Neural cell (in vitro differentiated cells): ENCODE measurements at regions not wholly inside any gene's neighbourhood (a gene's known extent, or its start where the extent isn't known, plus 50 kb on each side); places are given as distances from the start of the nearest gene placed in this dataset.

Experiments used
- H2AFZ ChIP-seq: fragments of 200-600, 300-800 bp; sonication (generic), shearing (Covaris generic); 2 replicates; pipeline ENCODE4 v1.6.0; 2014; ENCODE audit warnings: low read depth, mild to moderate bottlenecking, antibody characterized with exemption, low read length, moderate library complexity
- H3F3A ChIP-seq: fragments of 200-600 bp; shearing (Covaris generic); 2 replicates; pipeline ENCODE4 v1.6.1; 2016; ENCODE audit warnings: mild to moderate bottlenecking, moderate library complexity, mixed read lengths, antibody characterized with exemption, low read length; ENCODE audit not compliant: insufficient read depth, poor library complexity, severe bottlenecking
- H3K27ac ChIP-seq: fragments of 200-600, 300-800 bp; sonication (generic), shearing (Covaris generic); 2 replicates; pipeline ENCODE4 v1.5.1; 2014; ENCODE audit warnings: mild to moderate bottlenecking, low read length, moderate library complexity
- H3K27me3 ChIP-seq: fragments of 300-800, 200-600 bp; sonication (generic), shearing (Covaris generic); 2 replicates; pipeline ENCODE4 v1.6.0; 2014; ENCODE audit warnings: mild to moderate bottlenecking, low read depth, low read length, moderate library complexity; ENCODE audit not compliant: insufficient read depth
- H3K36me3 ChIP-seq: fragments of 300-800, 200-600 bp; sonication (generic), shearing (Covaris generic); 2 replicates; pipeline ENCODE4 v1.5.1; 2014; ENCODE audit warnings: mild to moderate bottlenecking, antibody characterized with exemption, low read length, moderate library complexity; ENCODE audit not compliant: insufficient read depth
- H3K4me2 ChIP-seq: fragments of 300-800, 200-600 bp; sonication (generic), shearing (Covaris generic); 2 replicates; pipeline ENCODE4 v1.6.0; 2014; ENCODE audit warnings: mild to moderate bottlenecking, low read length
- H3K4me3 ChIP-seq: fragments of 300-800, 200-600 bp; sonication (generic), shearing (Covaris generic); 2 replicates; pipeline ENCODE4 v1.5.1; 2014; ENCODE audit warnings: mild to moderate bottlenecking, low read length, moderate library complexity
- H3K79me2 ChIP-seq: fragments of 200-600 bp; shearing (Covaris generic); replicated peaks from 2 replicates; pipeline ENCODE4 v1.6.0; 2014; ENCODE audit warnings: mild to moderate bottlenecking, low read length, moderate library complexity; ENCODE audit not compliant: insufficient read depth
- H3K9ac ChIP-seq: fragments of 300-800, 200-600 bp; sonication (generic), shearing (Covaris generic); 2 replicates; pipeline ENCODE4 v1.6.1; 2016; ENCODE audit warnings: mild to moderate bottlenecking, low read length, mixed read lengths
- H3K9me2 ChIP-seq: fragments of 200-600 bp; shearing (Covaris generic); 2 replicates; pipeline ENCODE4 v1.6.1; 2016; ENCODE audit warnings: mild to moderate bottlenecking, low read length, mixed read lengths; ENCODE audit not compliant: insufficient read depth
- H3K9me3 ChIP-seq: fragments of 200-600, 300-800 bp; sonication (generic), shearing (Covaris generic); 2 replicates; pipeline ENCODE4 v1.6.1; 2016; ENCODE audit warnings: mild to moderate bottlenecking, mixed run types, low read length, moderate library complexity, mixed read lengths
- H4K20me1 ChIP-seq: fragments of 200-600 bp; shearing (Covaris generic); 2 replicates; pipeline ENCODE4 v1.6.1; 2016; ENCODE audit warnings: mild to moderate bottlenecking, mixed run types; ENCODE audit not compliant: insufficient read depth
- EP300 ChIP-seq: fragments of 450-650 bp; conservative IDR thresholded peaks from 2 replicates; pipeline ENCODE4 v1.6.1; 2014; ENCODE audit warnings: antibody characterized with exemption, mild to moderate bottlenecking, moderate library complexity; ENCODE audit not compliant: poor library complexity, severe bottlenecking
- EZH2 ChIP-seq: fragments of 200-600, 300-800 bp; shearing (Covaris generic), sonication (generic); IDR thresholded peaks from 2 replicates; pipeline ENCODE4 v1.6.1; 2014; ENCODE audit warnings: antibody characterized with exemption, low read length, borderline replicate concordance, mild to moderate bottlenecking; ENCODE audit not compliant: insufficient read depth, poor library complexity, severe bottlenecking
- MXI1 ChIP-seq: fragments of 450-650 bp; conservative IDR thresholded peaks from 2 replicates; pipeline ENCODE4 v1.6.1; 2014; ENCODE audit warnings: antibody characterized with exemption, mild to moderate bottlenecking; ENCODE audit not compliant: poor library complexity, severe bottlenecking
- POLR2AphosphoS5 ChIP-seq: IDR thresholded peaks from 2 replicates; pipeline ENCODE4 v1.6.1; 2012
- RAD21 ChIP-seq: fragments of 450-650 bp; conservative IDR thresholded peaks from 2 replicates; pipeline ENCODE4 v1.6.1; 2014; ENCODE audit warnings: antibody characterized with exemption, mild to moderate bottlenecking, moderate library complexity
- SMC3 ChIP-seq: fragments of 450-650 bp; conservative IDR thresholded peaks from 2 replicates; pipeline ENCODE4 v1.6.1; 2014; ENCODE audit warnings: antibody characterized with exemption, mild to moderate bottlenecking, moderate library complexity; ENCODE audit not compliant: poor library complexity
- TAF1 ChIP-seq: IDR thresholded peaks from 2 replicates; pipeline ENCODE4 v1.6.1; 2012; ENCODE audit warnings: low read depth
- TF ChIP-seq, protein P1 (sequence below): fragments of 450-650 bp; IDR thresholded peaks from 2 replicates; pipeline ENCODE4 v1.5.1; 2014; ENCODE audit warnings: antibody characterized with exemption, mild to moderate bottlenecking, moderate library complexity; ENCODE audit not compliant: poor library complexity, severe bottlenecking
- TF ChIP-seq, protein P2 (sequence below): IDR thresholded peaks from 2 replicates; pipeline ENCODE4 v1.6.1; 2012; ENCODE audit warnings: borderline replicate concordance

- Histone ChIP-seq H3K4me2 (no peak overlapping the region), H3K9ac (no peak overlapping the region)
Observed at GRCh38 chr1:36717431-36717830, 234.7 kb upstream of the CSF3R start.

GRCh38 chr1:36715797-36716196 is 233.1 kb upstream of the CSF3R start:
- Histone ChIP-seq H3K9ac (no peak overlapping the region), H4K20me1 (no peaks in the 10 kb centered on the region), H3K9me3 (no peaks in the 10 kb centered on the region), H3K79me2 (no peaks in the 10 kb centered on the region), H3K4me2 (no peak overlapping the region), H3F3A (no peaks in the 10 kb centered on the region), H3K27ac (no peak overlapping the region), H3K36me3 (no peaks in the 10 kb centered on the region), H3K27me3 (no peaks in the 10 kb centered on the region), H3K4me3 (no peak overlapping the region), H2AFZ (no peak overlapping the region), H3K9me2 (no peaks in the 10 kb centered on the region)
- TF ChIP-seq POLR2AphosphoS5 (no peak), MXI1 (no peak), SMC3 (no peak), EZH2 (no peak), TAF1 (no peak), EP300 (no peak), RAD21 (no peak)
- TF ChIP-seq, protein P1, sequence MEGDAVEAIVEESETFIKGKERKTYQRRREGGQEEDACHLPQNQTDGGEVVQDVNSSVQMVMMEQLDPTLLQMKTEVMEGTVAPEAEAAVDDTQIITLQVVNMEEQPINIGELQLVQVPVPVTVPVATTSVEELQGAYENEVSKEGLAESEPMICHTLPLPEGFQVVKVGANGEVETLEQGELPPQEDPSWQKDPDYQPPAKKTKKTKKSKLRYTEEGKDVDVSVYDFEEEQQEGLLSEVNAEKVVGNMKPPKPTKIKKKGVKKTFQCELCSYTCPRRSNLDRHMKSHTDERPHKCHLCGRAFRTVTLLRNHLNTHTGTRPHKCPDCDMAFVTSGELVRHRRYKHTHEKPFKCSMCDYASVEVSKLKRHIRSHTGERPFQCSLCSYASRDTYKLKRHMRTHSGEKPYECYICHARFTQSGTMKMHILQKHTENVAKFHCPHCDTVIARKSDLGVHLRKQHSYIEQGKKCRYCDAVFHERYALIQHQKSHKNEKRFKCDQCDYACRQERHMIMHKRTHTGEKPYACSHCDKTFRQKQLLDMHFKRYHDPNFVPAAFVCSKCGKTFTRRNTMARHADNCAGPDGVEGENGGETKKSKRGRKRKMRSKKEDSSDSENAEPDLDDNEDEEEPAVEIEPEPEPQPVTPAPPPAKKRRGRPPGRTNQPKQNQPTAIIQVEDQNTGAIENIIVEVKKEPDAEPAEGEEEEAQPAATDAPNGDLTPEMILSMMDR: no peak
- TF ChIP-seq, protein P2, sequence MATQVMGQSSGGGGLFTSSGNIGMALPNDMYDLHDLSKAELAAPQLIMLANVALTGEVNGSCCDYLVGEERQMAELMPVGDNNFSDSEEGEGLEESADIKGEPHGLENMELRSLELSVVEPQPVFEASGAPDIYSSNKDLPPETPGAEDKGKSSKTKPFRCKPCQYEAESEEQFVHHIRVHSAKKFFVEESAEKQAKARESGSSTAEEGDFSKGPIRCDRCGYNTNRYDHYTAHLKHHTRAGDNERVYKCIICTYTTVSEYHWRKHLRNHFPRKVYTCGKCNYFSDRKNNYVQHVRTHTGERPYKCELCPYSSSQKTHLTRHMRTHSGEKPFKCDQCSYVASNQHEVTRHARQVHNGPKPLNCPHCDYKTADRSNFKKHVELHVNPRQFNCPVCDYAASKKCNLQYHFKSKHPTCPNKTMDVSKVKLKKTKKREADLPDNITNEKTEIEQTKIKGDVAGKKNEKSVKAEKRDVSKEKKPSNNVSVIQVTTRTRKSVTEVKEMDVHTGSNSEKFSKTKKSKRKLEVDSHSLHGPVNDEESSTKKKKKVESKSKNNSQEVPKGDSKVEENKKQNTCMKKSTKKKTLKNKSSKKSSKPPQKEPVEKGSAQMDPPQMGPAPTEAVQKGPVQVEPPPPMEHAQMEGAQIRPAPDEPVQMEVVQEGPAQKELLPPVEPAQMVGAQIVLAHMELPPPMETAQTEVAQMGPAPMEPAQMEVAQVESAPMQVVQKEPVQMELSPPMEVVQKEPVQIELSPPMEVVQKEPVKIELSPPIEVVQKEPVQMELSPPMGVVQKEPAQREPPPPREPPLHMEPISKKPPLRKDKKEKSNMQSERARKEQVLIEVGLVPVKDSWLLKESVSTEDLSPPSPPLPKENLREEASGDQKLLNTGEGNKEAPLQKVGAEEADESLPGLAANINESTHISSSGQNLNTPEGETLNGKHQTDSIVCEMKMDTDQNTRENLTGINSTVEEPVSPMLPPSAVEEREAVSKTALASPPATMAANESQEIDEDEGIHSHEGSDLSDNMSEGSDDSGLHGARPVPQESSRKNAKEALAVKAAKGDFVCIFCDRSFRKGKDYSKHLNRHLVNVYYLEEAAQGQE: no peak

More at GRCh38 chr1:36717431-36717830, 234.7 kb upstream of the CSF3R start:
- Histone ChIP-seq H3K36me3 (no peaks in the 10 kb centered on the region), H4K20me1 (no peaks in the 10 kb centered on the region), H3K79me2 (no peaks in the 10 kb centered on the region), H3K27me3 (no peaks in the 10 kb centered on the region), H3K27ac (no peak overlapping the region), H3K9me3 (no peaks in the 10 kb centered on the region), H2AFZ (no peak overlapping the region), H3K9me2 (no peaks in the 10 kb centered on the region), H3F3A (no peaks in the 10 kb centered on the region), H3K4me3 (no peak overlapping the region)
- no peak for TF ChIP-seq POLR2AphosphoS5
- TF ChIP-seq, protein P1: no peak
- no peak for TF ChIP-seq EZH2
- TF ChIP-seq MXI1: no peak
- no peak for TF ChIP-seq TAF1
- TF ChIP-seq SMC3: no peak
- TF ChIP-seq, protein P2: no peak
- no peak for TF ChIP-seq EP300
- TF ChIP-seq RAD21: no peak
